ENCODE measurements at regions not wholly inside any gene's neighbourhood (a gene's known extent, or its start where the extent isn't known, plus 50 kb on each side); places are given as distances from the start of the nearest gene placed in this dataset.

- H3K9me3 Mint-ChIP-seq: peaks cover 0 to 6% (median 2%) of the 10 kb centered on the region in 8 donors
- H3K27ac ChIP-seq (ENCODE audit: low read depth, low read length): no peak overlapping the region
- no peak for DNase-seq
- no peaks in the 10 kb centered on the region for H3K4me1 Mint-ChIP-seq
- no peak overlapping the region for H3K4me3 Mint-ChIP-seq
- no peaks in the 10 kb centered on the region for H3K27me3 Mint-ChIP-seq
- ChIA-PET CTCF (ENCODE audit: partially characterized antibody) (no interaction called here), POLR2A (ENCODE audit: partially characterized antibody) (no interaction called here)
- H3K27me3 ChIP-seq (ENCODE audit: insufficient read depth, low read length): no peaks in the 10 kb centered on the region
- H3K9me3 ChIP-seq (ENCODE audit: control insufficient read depth in 1 of 2, low read length in 2 of 2): no peaks in the 10 kb centered on the region
- intact Hi-C loops (cut with micrococcal nuclease): no loop called here
- H3K27ac Mint-ChIP-seq: no peak overlapping the region
- H3K4me3 ChIP-seq (ENCODE audit: low read length in 2 of 2): no peak overlapping the region
- H3K36me3 ChIP-seq (ENCODE audit: insufficient read depth, low read length): no peaks in the 10 kb centered on the region
- H3K36me3 Mint-ChIP-seq: no peaks in the 10 kb centered on the region
- H3K4me1 ChIP-seq (ENCODE audit: insufficient read depth, low read length): no peaks in the 10 kb centered on the region
Measured at GRCh38 chr3:24843955-24844354, 349.3 kb upstream of the THRB start.

GRCh38 chr3:24845524-24846155 is 351.0 kb upstream of the THRB start:
- no peak overlapping the region for H3K4me3 Mint-ChIP-seq
- H3K27me3 Mint-ChIP-seq: no peaks in the 10 kb centered on the region
- no peaks in the 10 kb centered on the region for H3K4me1 Mint-ChIP-seq
- POLR2A ChIA-PET (ENCODE audit: partially characterized antibody): no interaction called here
- CTCF ChIA-PET (ENCODE audit: partially characterized antibody): no interaction called here
- Histone ChIP-seq H3K27ac (ENCODE audit: low read depth, low read length) (no peak overlapping the region), H3K9me3 (ENCODE audit: control insufficient read depth in 1 of 2, low read length in 2 of 2) (no peaks in the 10 kb centered on the region), H3K4me1 (ENCODE audit: insufficient read depth, low read length) (no peaks in the 10 kb centered on the region), H3K36me3 (ENCODE audit: insufficient read depth, low read length) (no peaks in the 10 kb centered on the region), H3K27me3 (ENCODE audit: insufficient read depth, low read length) (no peaks in the 10 kb centered on the region), H3K4me3 (ENCODE audit: low read length in 2 of 2) (no peak overlapping the region)
- peaks cover 0 to 9% (median 2%) of the 10 kb centered on the region in 8 donors for H3K9me3 Mint-ChIP-seq
- no peak overlapping the region for H3K27ac Mint-ChIP-seq
- H3K36me3 Mint-ChIP-seq: no peaks in the 10 kb centered on the region
- intact Hi-C loops (cut with micrococcal nuclease): no loop called here
- no peak for DNase-seq

GRCh38 chr3:24846286-24846860 is 351.7 kb upstream of the THRB start:
- H3K9me3 Mint-ChIP-seq: peaks cover 0 to 9% (median 4%) of the 10 kb centered on the region in 8 donors

GRCh38 chr3:24850245-24850644 is 355.6 kb upstream of the THRB start:
- CTCF ChIA-PET (ENCODE audit: partially characterized antibody): no interaction called here
- H3K27me3 ChIP-seq (ENCODE audit: insufficient read depth, low read length): no peaks in the 10 kb centered on the region
- no peaks in the 10 kb centered on the region for H3K4me1 Mint-ChIP-seq
- H3K9me3 ChIP-seq (ENCODE audit: control insufficient read depth in 1 of 2, low read length in 2 of 2): no peaks in the 10 kb centered on the region
- H3K4me3 ChIP-seq (ENCODE audit: low read length in 2 of 2): no peak overlapping the region
- no peaks in the 10 kb centered on the region for H3K36me3 Mint-ChIP-seq
- DNase-seq: no peak
- intact Hi-C loops (cut with micrococcal nuclease): no loop called here
- no peak overlapping the region for H3K27ac Mint-ChIP-seq
- no peak overlapping the region for H3K4me3 Mint-ChIP-seq
- no peaks in the 10 kb centered on the region for H3K4me1 ChIP-seq (ENCODE audit: insufficient read depth, low read length)
- H3K9me3 Mint-ChIP-seq: peaks cover 0 to 9% (median 3%) of the 10 kb centered on the region in 8 donors
- H3K27me3 Mint-ChIP-seq: no peaks in the 10 kb centered on the region
- H3K27ac ChIP-seq (ENCODE audit: low read depth, low read length): no peak overlapping the region
- POLR2A ChIA-PET (ENCODE audit: partially characterized antibody): no interaction called here
- no peaks in the 10 kb centered on the region for H3K36me3 ChIP-seq (ENCODE audit: insufficient read depth, low read length)

More at GRCh38 chr3:24846286-24846860, 351.7 kb upstream of the THRB start:
- no peaks in the 10 kb centered on the region for H3K9me3 ChIP-seq (ENCODE audit: control insufficient read depth in 1 of 2, low read length in 2 of 2)
- H3K27ac ChIP-seq (ENCODE audit: low read depth, low read length): no peak overlapping the region
- H3K27me3 ChIP-seq (ENCODE audit: insufficient read depth, low read length): no peaks in the 10 kb centered on the region
- no peak for DNase-seq
- POLR2A ChIA-PET (ENCODE audit: partially characterized antibody): no interaction called here
- no peaks in the 10 kb centered on the region for H3K4me1 Mint-ChIP-seq
- no peaks in the 10 kb centered on the region for H3K4me1 ChIP-seq (ENCODE audit: insufficient read depth, low read length)
- no peak overlapping the region for H3K27ac Mint-ChIP-seq
- CTCF ChIA-PET (ENCODE audit: partially characterized antibody): no interaction called here
- no peaks in the 10 kb centered on the region for H3K36me3 ChIP-seq (ENCODE audit: insufficient read depth, low read length)
- H3K27me3 Mint-ChIP-seq: no peaks in the 10 kb centered on the region
- no peak overlapping the region for H3K4me3 ChIP-seq (ENCODE audit: low read length in 2 of 2)
- H3K4me3 Mint-ChIP-seq: no peak overlapping the region
- H3K36me3 Mint-ChIP-seq: no peaks in the 10 kb centered on the region
- intact Hi-C loops (cut with micrococcal nuclease): no loop called here

GRCh38 chr3:24853685-24854490 is 359.2 kb upstream of the THRB start:
- intact Hi-C loops (cut with micrococcal nuclease): no loop called here
- Mint-ChIP-seq H3K27ac (no peak overlapping the region), H3K4me1 (no peaks in the 10 kb centered on the region), H3K9me3 (peaks cover 0 to 5% (median 0%) of the 10 kb centered on the region in 8 donors), H3K36me3 (no peaks in the 10 kb centered on the region), H3K27me3 (no peaks in the 10 kb centered on the region), H3K4me3 (no peak overlapping the region)
- Histone ChIP-seq H3K9me3 (ENCODE audit: control insufficient read depth in 1 of 2, low read length in 2 of 2) (no peaks in the 10 kb centered on the region), H3K36me3 (ENCODE audit: insufficient read depth, low read length) (no peaks in the 10 kb centered on the region), H3K27ac (ENCODE audit: low read depth, low read length) (no peak overlapping the region), H3K4me3 (ENCODE audit: low read length in 2 of 2) (no peak overlapping the region), H3K4me1 (ENCODE audit: insufficient read depth, low read length) (no peaks in the 10 kb centered on the region), H3K27me3 (ENCODE audit: insufficient read depth, low read length) (no peaks in the 10 kb centered on the region)
- DNase-seq: no peak
- POLR2A ChIA-PET (ENCODE audit: partially characterized antibody): no interaction called here
- CTCF ChIA-PET (ENCODE audit: partially characterized antibody): no interaction called here

- intact Hi-C loops (cut with micrococcal nuclease): no loop called here
- Mint-ChIP-seq H3K9me3 (peaks cover 0 to 4% (median 0%) of the 10 kb centered on the region in 8 donors), H3K27me3 (no peaks in the 10 kb centered on the region), H3K4me3 (peak overlapping the region in 1 of 8 donors; percentile 7), H3K4me1 (no peaks in the 10 kb centered on the region), H3K27ac (no peak overlapping the region), H3K36me3 (no peaks in the 10 kb centered on the region)
- Histone ChIP-seq H3K36me3 (ENCODE audit: insufficient read depth, low read length) (no peaks in the 10 kb centered on the region), H3K4me3 (ENCODE audit: low read length in 2 of 2) (no peak overlapping the region), H3K9me3 (ENCODE audit: control insufficient read depth in 1 of 2, low read length in 2 of 2) (no peaks in the 10 kb centered on the region), H3K27ac (ENCODE audit: low read depth, low read length) (no peak overlapping the region), H3K27me3 (ENCODE audit: insufficient read depth, low read length) (no peaks in the 10 kb centered on the region), H3K4me1 (ENCODE audit: insufficient read depth, low read length) (no peaks in the 10 kb centered on the region)
- no peak for DNase-seq
- ChIA-PET POLR2A (ENCODE audit: partially characterized antibody) (no interaction called here), CTCF (ENCODE audit: partially characterized antibody) (no interaction called here)
Measured at GRCh38 chr3:24854748-24855147, 360.1 kb upstream of the THRB start.

DNA sequence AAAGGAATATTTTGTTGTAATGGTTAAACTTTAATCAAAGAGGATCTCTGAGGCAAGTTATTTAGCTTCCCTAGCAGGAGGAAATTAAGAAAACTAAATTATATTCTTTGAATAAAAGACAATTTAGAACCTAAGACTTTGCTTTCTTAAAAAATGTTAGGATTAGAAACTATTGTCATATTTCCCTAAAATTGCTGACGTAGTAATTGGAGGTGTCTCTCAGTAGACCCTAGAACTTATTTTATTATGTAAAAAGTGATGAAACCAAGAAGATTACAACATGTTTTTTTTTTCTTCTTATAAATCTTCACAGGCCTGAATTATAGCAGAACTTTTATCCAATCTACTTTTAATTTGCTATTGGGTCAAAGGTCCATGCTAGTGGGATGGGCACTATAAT is 363.3 kb upstream of the THRB start:
- Mint-ChIP-seq H3K4me1 (no peaks in the 10 kb centered on the region), H3K27me3 (no peaks in the 10 kb centered on the region), H3K9me3 (peaks cover 0 to 3% (median 0%) of the 10 kb centered on the region in 8 donors), H3K36me3 (no peaks in the 10 kb centered on the region), H3K27ac (no peak overlapping the region), H3K4me3 (no peak overlapping the region)
- Histone ChIP-seq H3K4me1 (ENCODE audit: insufficient read depth, low read length) (no peaks in the 10 kb centered on the region), H3K4me3 (ENCODE audit: low read length in 2 of 2) (no peak overlapping the region), H3K36me3 (ENCODE audit: insufficient read depth, low read length) (no peaks in the 10 kb centered on the region), H3K27me3 (ENCODE audit: insufficient read depth, low read length) (no peaks in the 10 kb centered on the region), H3K9me3 (ENCODE audit: control insufficient read depth in 1 of 2, low read length in 2 of 2) (no peaks in the 10 kb centered on the region), H3K27ac (ENCODE audit: low read depth, low read length) (no peak overlapping the region)
- DNase-seq: no peak
- POLR2A ChIA-PET (ENCODE audit: partially characterized antibody): no interaction called here
- CTCF ChIA-PET (ENCODE audit: partially characterized antibody): no interaction called here
- intact Hi-C loops (cut with micrococcal nuclease): no loop called here
